IgD-negative memory B cell (primary cell): ENCODE measurements at regions not wholly inside any gene's neighbourhood (a gene's known extent, or its start where the extent isn't known, plus 50 kb on each side); places are given as distances from the start of the nearest gene placed in this dataset.
"Not testable (repeated sequence)": the region's sequence is repeated elsewhere in the genome, so short reads cannot be mapped to it uniquely, and the experiment has no call there.

Experiments
- H3K27ac Mint-ChIP-seq, 3 donors: one replicate each; pipeline ENCODE4 v1.8.0; 2020 to 2022; ENCODE audit warnings: mild to moderate bottlenecking in 3 of 3, mixed read lengths in 3 of 3, moderate library complexity in 1 of 3
- H3K27me3 Mint-ChIP-seq: one replicate; pipeline ENCODE4 v1.8.0; 2021; ENCODE audit warnings: mixed read lengths
- H3K36me3 Mint-ChIP-seq: one replicate; pipeline ENCODE4 v1.8.0; 2020; ENCODE audit warnings: mild to moderate bottlenecking, mixed read lengths
- H3K4me1 Mint-ChIP-seq, 3 donors: one replicate each; pipeline ENCODE4 v1.8.0; 2020 to 2022; ENCODE audit warnings: mixed read lengths in 3 of 3, mild to moderate bottlenecking in 1 of 3
- H3K4me3 Mint-ChIP-seq, 4 donors: one replicate each; pipeline ENCODE4 v1.8.0; 2020 to 2022; ENCODE audit warnings: mild to moderate bottlenecking in 4 of 4, mixed read lengths in 4 of 4, moderate library complexity in 3 of 4
- H3K9me3 Mint-ChIP-seq, 3 donors: one replicate each; pipeline ENCODE4 v1.8.0; 2020 to 2021; ENCODE audit warnings: mixed read lengths in 3 of 3, mild to moderate bottlenecking in 1 of 3

- Mint-ChIP-seq H3K4me1 (peaks cover 0 to 3% (median 0%) of the 10 kb centered on the region in 3 donors), H3K27ac (no peak overlapping the region), H3K27me3 (peaks cover 48% of the 10 kb centered on the region), H3K4me3 (no peak overlapping the region), H3K36me3 (no peaks in the 10 kb centered on the region), H3K9me3 (peaks cover 2 to 20% (median 13%) of the 10 kb centered on the region in 3 donors)
These were observed 53.0 kb upstream of the GOLGA8A start for GRCh38 chr15:34490417-34491193.

DNA sequence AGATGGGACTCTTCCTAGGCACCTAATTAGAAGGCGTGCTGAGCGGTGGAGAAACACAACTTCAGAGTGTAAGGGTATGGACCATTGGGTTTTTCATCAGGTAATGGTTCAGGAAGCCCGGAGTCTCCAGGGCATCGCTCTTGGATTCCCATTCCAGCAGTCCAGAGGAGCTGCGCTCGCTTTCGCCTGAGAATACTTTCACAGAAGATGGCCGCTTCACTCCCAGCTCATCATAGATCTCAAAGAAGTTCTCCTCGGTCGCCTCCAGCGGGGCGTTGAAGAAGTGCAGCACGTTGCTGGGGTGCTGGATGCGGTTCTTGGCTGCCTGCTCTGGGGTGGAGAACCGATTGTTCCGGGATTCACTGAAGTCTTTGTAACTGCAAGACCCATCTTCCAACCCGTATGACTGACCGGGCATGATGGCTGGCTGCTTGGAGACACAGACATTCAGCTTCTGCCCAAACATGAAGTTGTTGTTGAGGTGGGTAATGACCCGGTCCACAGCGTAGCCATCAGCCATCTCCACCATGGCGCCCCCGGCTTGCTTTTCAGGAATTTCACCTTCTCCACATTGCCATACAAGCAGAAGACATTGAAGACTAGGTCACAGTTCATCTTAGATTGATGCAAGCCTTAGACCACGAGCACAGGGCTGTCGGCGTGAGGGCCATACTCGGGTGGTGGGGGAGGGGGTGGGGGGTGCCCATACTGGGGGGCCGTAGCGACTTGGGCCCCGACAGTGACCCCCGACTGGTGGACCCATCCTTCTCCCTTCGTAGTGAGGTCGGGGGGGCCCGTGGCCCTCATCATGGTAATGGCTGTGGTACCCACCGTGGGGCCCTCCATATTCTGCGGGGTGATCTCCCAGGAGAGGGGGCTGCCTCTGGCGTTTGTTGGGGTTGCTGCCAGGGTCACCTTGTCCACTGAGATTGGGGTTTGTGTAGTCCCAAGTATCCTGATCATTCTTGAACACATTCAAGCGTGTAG lies 51.7 kb upstream of the GOLGA8A start:
- not testable (repeated sequence) for H3K4me1 Mint-ChIP-seq, H3K27ac Mint-ChIP-seq, H3K36me3 Mint-ChIP-seq
- peaks cover 2 to 20% (median 13%) of the 10 kb centered on the region in 3 donors for H3K9me3 Mint-ChIP-seq
- H3K27me3 Mint-ChIP-seq = peaks cover 47% of the 10 kb centered on the region
- peak overlapping the region in 1 of 4 donors; percentile 30 for H3K4me3 Mint-ChIP-seq
